GM12872 (cell line): ENCODE measurements at regions not wholly inside any gene's neighbourhood (a gene's known extent, or its start where the extent isn't known, plus 50 kb on each side); places are given as distances from the start of the nearest gene placed in this dataset.

Experiments used
- TF ChIP-seq, protein P1 (sequence below): IDR thresholded peaks from 3 replicates; pipeline ENCODE4 v1.5.1; 2011; ENCODE audit warnings: low read depth, mild to moderate bottlenecking, low read length, moderate library complexity; ENCODE audit not compliant: insufficient read depth

DNA sequence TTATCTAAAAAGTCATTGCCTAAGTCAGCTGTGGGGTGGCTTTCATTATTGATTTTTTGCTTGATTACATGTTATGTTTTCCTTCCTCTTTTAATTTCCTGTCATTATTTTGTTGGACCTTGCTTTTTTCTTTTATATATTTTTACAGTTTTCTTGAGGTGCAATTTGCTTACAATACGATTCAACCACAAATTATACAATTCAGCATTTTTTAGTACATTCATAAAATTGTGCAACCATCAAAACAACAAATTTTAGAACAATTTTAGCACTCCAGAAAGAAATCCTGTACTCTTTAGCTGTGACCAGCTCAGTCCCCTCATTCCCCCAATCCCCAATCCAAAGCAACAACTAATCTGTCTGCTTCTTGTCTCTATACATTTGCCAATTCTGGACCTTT, 608.9 kb downstream of the C6orf118 start:
- TF ChIP-seq, protein P1, sequence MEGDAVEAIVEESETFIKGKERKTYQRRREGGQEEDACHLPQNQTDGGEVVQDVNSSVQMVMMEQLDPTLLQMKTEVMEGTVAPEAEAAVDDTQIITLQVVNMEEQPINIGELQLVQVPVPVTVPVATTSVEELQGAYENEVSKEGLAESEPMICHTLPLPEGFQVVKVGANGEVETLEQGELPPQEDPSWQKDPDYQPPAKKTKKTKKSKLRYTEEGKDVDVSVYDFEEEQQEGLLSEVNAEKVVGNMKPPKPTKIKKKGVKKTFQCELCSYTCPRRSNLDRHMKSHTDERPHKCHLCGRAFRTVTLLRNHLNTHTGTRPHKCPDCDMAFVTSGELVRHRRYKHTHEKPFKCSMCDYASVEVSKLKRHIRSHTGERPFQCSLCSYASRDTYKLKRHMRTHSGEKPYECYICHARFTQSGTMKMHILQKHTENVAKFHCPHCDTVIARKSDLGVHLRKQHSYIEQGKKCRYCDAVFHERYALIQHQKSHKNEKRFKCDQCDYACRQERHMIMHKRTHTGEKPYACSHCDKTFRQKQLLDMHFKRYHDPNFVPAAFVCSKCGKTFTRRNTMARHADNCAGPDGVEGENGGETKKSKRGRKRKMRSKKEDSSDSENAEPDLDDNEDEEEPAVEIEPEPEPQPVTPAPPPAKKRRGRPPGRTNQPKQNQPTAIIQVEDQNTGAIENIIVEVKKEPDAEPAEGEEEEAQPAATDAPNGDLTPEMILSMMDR: no peak

DNA sequence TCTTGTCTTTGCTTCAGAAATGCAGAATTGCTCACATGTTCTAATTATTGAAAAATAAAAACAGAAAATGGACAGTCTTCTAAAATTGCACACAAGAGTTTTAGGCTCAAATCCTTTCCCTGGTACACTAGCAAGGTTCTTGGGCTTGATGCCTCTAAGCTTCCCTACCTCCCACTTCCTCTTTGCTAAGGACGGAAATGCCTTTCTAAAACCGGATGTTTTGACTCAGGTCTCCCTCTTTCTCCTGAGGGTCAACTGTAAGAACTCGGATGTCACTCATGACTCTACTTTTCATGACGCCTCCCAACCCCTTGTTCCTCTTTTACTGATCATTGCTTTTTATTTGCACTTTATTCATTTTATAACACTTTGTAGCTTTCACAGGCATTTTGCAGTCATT, 613.5 kb downstream of the C6orf118 start:
- TF ChIP-seq, protein P1: no peak

DNA sequence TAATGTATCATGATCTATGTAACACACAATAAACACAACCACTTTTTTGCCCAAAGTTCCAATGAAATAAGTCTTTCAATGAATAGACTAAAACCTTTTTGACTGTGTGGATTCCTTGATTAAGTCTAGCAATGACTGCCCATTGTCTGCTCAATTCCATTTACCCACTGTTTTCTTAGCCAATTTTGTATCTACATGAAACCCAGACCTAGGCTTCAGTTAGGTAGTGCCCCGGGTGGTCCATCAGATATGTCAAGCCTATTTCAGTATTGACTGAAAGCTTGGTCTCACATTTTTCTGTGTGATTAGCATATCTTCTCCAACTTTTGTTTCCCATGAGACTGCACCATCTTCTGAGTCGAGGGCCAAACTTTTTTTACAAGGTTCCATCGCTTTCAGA, 615.0 kb downstream of the C6orf118 start:
- TF ChIP-seq, protein P1: no peak

DNA sequence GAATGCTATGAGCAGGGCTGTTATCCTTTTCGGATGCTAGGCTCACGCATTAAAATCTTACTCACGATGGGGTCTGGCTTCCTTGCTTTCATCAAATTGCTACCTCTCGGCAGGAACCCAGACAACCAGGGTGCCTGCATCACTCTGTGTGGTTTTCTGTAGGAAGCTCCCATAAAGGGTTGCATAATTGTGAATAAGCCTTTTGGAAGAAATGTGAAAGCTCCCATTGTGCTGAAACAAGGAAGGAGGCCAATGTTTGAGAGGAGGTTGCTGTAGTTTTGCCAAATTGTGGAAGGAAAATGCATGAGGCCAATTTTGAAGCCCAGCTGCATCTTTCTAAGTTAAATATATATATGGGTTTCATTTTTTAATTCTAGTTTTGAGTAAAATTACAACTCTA, 615.5 kb downstream of the C6orf118 start:
- TF ChIP-seq, protein P1: no peak

DNA sequence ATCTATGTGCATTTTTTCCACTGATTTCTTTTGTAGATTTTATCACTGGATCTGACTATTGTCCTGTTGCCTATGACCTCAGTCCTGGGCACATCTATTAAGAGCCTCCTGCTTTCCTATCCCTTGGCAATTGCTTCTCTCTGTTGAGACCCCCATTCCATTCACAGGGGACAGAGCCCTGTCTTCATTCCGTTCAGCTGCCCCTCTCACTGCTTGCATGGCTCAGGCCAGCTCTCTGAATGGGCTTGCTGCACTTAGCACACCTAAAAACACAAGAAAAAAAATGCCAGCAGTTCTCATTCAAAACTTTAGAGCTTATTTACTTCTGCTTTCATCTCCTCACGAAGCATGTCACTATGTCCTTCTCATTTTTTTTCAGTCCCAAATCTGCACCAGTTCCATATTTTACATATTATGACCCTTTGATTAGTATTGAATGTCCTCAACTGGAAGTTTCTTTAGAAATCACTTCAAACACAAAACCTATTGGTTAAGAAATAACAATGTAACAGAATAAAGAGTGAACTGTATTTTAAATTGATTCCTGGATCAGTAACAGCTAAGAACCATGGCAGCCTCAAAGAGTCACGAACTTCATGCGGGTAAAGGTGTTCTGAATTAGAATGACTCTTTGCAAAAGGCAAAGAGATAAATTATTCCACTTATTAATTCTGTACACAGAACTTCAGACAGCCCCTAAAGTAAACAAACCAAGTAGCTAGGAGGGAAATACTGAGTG, 616.5 kb downstream of the C6orf118 start:
- TF ChIP-seq, protein P1: no peak

DNA sequence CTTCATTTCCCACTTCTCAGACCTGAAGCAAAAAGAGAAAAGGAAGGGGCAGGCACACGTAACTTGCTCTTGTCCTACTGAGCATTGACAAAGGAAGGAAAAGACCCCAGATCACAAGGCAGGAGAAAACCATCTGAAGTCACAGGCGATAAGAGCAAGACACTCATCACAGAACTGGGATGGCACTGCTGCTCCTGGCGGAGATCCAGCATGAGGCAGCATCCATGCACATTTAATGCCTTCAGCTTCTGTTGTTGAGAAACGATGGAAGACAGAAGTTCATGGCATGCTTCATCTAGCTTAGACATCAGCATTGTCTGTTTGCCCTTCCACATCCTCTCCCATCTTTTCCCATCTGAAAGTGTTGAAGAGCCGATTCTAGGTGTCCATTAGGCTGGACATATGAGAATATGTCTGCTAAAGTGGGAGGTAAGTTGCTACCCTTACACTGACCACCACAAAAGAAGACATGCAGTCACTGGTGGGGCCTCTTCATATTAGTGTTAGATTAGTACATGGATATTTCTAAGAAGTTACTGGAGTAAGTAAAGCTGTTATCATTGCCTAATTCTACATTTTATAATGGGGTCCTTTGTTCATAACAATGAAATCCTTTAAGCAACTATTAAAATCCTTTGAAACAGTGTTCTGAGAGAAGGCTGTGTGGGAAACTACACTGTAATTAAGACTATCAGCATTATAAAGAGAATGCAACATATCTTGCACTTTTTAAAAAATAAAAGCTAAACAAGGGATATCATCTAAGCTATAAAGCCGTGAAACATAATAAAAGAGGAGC, 618.5 kb downstream of the C6orf118 start:
- TF ChIP-seq, protein P1: no peak

DNA sequence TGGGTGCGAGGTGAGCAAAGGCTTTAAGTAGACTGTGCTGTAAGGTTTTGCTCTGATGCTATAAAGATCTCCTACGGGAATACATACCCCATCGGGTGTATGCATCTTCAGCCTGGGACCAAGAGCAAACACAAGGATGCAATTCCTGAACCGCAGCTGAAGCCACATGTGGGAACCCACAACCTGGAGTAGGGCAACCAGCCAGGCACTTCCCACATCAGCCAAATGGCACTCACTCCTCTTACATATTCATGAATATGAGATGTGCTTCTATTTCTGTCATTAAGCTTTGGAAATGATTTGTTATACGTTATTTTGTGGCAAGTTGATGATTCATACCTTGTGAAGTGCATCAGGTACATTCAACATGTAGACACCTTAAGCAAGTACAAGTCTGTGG, 619.2 kb downstream of the C6orf118 start:
- TF ChIP-seq, protein P1: no peak
